GM12864 (cell line): ENCODE measurements at regions not wholly inside any gene's neighbourhood (a gene's known extent, or its start where the extent isn't known, plus 50 kb on each side); places are given as distances from the start of the nearest gene placed in this dataset.
"Not testable (repeated sequence)": the region's sequence is repeated elsewhere in the genome, so short reads cannot be mapped to it uniquely, and the experiment has no call there.

Experiments used
- DNase-seq: peaks from one replicate; pipeline ENCODE4 v3.0.0-alpha.2; 2011; ENCODE audit warnings: low read depth
- H3K4me3 ChIP-seq: 2 replicates; pipeline ENCODE4 v1.5.1; 2011; ENCODE audit warnings: mild to moderate bottlenecking, low read depth, low read length, control low read depth
- CTCF ChIP-seq: IDR thresholded peaks from 2 replicates; pipeline ENCODE4 v1.5.1; 2011; ENCODE audit warnings: low read depth, mild to moderate bottlenecking, moderate library complexity, low read length, control low read depth, inconsistent platforms; ENCODE audit errors: missing control alignments

- no peak overlapping the region for H3K4me3 ChIP-seq
- no peak for DNase-seq
- TF ChIP-seq CTCF: no peak
Measured at GRCh38 chr3:88997260-88997659, 110.2 kb upstream of the EPHA3 start.

GRCh38 chr3:89000886-89001285 is 106.5 kb upstream of the EPHA3 start:
- DNase-seq: no peak
- H3K4me3 ChIP-seq: no peak overlapping the region
- no peak for TF ChIP-seq CTCF

- no peak overlapping the region for H3K4me3 ChIP-seq
- DNase-seq: no peak
Measured at GRCh38 chr3:89002191-89002590, 105.2 kb upstream of the EPHA3 start.

GRCh38 chr3:89013536-89013935 is 93.9 kb upstream of the EPHA3 start:
- H3K4me3 ChIP-seq: no peak overlapping the region
- DNase-seq: no peak
- no peak for TF ChIP-seq CTCF

More at GRCh38 chr3:89002191-89002590, 105.2 kb upstream of the EPHA3 start:
- no peak for TF ChIP-seq CTCF

GRCh38 chr3:89017531-89017930 is 89.9 kb upstream of the EPHA3 start:
- no peak for TF ChIP-seq CTCF
- H3K4me3 ChIP-seq: no peak overlapping the region
- no peak for DNase-seq

GRCh38 chr3:89025185-89025584 is 82.2 kb upstream of the EPHA3 start:
- no peak overlapping the region for H3K4me3 ChIP-seq
- no peak for DNase-seq
- TF ChIP-seq CTCF: no peak

GRCh38 chr3:89032346-89033013 is 74.9 kb upstream of the EPHA3 start:
- no peak overlapping the region for H3K4me3 ChIP-seq
- TF ChIP-seq CTCF: no peak
- no peak for DNase-seq

GRCh38 chr3:89034723-89035122 is 72.7 kb upstream of the EPHA3 start:
- not testable (repeated sequence) for H3K4me3 ChIP-seq, DNase-seq
